ENCODE measurements at regions not wholly inside any gene's neighbourhood (a gene's known extent, or its start where the extent isn't known, plus 50 kb on each side); places are given as distances from the start of the nearest gene placed in this dataset.

- peak; percentile 56 for DNase-seq (ENCODE audit: low spot score)
Measured at GRCh38 chr18:75158465-75159237, 50.3 kb downstream of the PTGR3 start.

GRCh38 chr18:75157851-75158250 is 51.1 kb downstream of the PTGR3 start:
- DNase-seq (ENCODE audit: low spot score) = peak; percentile 48

GRCh38 chr18:75157381-75157780 is 51.6 kb downstream of the PTGR3 start:
- peak; percentile 55 for DNase-seq (ENCODE audit: low spot score)

- DNase-seq (ENCODE audit: low spot score) = no peak
Measured at GRCh38 chr18:75156831-75157230, 52.1 kb downstream of the PTGR3 start.

GRCh38 chr18:75156139-75156750 is 52.7 kb downstream of the PTGR3 start:
- peak; percentile 44 for DNase-seq (ENCODE audit: low spot score)

- DNase-seq (ENCODE audit: low spot score) = peak; percentile 53
Measured at GRCh38 chr18:75154997-75155396, 53.9 kb downstream of the PTGR3 start.

GRCh38 chr18:75154259-75154658 is 54.7 kb downstream of the PTGR3 start:
- DNase-seq (ENCODE audit: low spot score) = no peak

- DNase-seq (ENCODE audit: low spot score) = peak; percentile 41
Measured at GRCh38 chr18:75143851-75144250, 65.1 kb downstream of the PTGR3 start.

- DNase-seq (ENCODE audit: low spot score) = peak; percentile 41
Measured at GRCh38 chr18:75142677-75143076, 66.3 kb downstream of the PTGR3 start.

- DNase-seq (ENCODE audit: low spot score) = no peak
Measured at GRCh38 chr18:75141734-75142133, 67.2 kb downstream of the PTGR3 start.

GRCh38 chr18:75141166-75141565 is 67.8 kb downstream of the PTGR3 start:
- no peak for DNase-seq (ENCODE audit: low spot score)

- no peak for DNase-seq (ENCODE audit: low spot score)
Measured at GRCh38 chr18:75140296-75140695, 68.6 kb downstream of the PTGR3 start.

- DNase-seq (ENCODE audit: low spot score) = no peak
Measured at GRCh38 chr18:75139226-75139911, 69.6 kb downstream of the PTGR3 start.

GRCh38 chr18:75137346-75137877 is 71.5 kb downstream of the PTGR3 start:
- DNase-seq (ENCODE audit: low spot score) = no peak

GRCh38 chr18:75135158-75135725 is 73.7 kb downstream of the PTGR3 start:
- DNase-seq (ENCODE audit: low spot score) = no peak

- DNase-seq (ENCODE audit: low spot score) = peak; percentile 53
Measured at GRCh38 chr18:75134611-75134975, 74.3 kb downstream of the PTGR3 start.

- DNase-seq (ENCODE audit: low spot score) = peak; percentile 59
Measured at GRCh38 chr18:75133721-75134610, 75.0 kb downstream of the PTGR3 start.

- no peak for DNase-seq (ENCODE audit: low spot score)
Measured at GRCh38 chr18:75132931-75133525, 75.9 kb downstream of the PTGR3 start.

GRCh38 chr18:75132098-75132870 is 76.7 kb downstream of the PTGR3 start:
- DNase-seq (ENCODE audit: low spot score) = no peak

GRCh38 chr18:75131381-75132000 is 77.4 kb downstream of the PTGR3 start:
- DNase-seq (ENCODE audit: low spot score) = no peak

Measured in left forelimb (tissue), 1 donor.